Dermis microvascular lymphatic vessel endothelial cell (primary cell): ENCODE measurements at regions not wholly inside any gene's neighbourhood (a gene's known extent, or its start where the extent isn't known, plus 50 kb on each side); places are given as distances from the start of the nearest gene placed in this dataset.

Experiments
- DNase-seq, 2 donors: peaks; one replicate each; pipeline versions ENCODE4 v3.0.0 to v3.0.0-alpha.2; 2010; ENCODE audit warnings: low read depth in 2 of 2

- no peak for DNase-seq
These were observed 717.3 kb downstream of the XPNPEP1 start for GRCh38 chr10:109205929-109206585.

GRCh38 chr10:109203646-109204353 is 719.5 kb downstream of the XPNPEP1 start:
- no peak for DNase-seq

GRCh38 chr10:109202111-109202510 is 721.2 kb downstream of the XPNPEP1 start:
- DNase-seq = no peak

GRCh38 chr10:109200646-109201045 is 722.7 kb downstream of the XPNPEP1 start:
- DNase-seq = no peak

GRCh38 chr10:109191823-109192222 is 731.5 kb downstream of the XPNPEP1 start:
- DNase-seq = no peak

- no peak for DNase-seq
These were observed 732.0 kb downstream of the XPNPEP1 start for GRCh38 chr10:109191341-109191740.

GRCh38 chr10:109187677-109188076 is 735.6 kb downstream of the XPNPEP1 start:
- DNase-seq = no peak

GRCh38 chr10:109183366-109183765 is 739.9 kb downstream of the XPNPEP1 start:
- no peak for DNase-seq

- DNase-seq = no peak
These were observed 744.7 kb downstream of the XPNPEP1 start for GRCh38 chr10:109178591-109178990.

GRCh38 chr10:109174526-109174925 is 748.8 kb downstream of the XPNPEP1 start:
- DNase-seq = no peak

GRCh38 chr10:109173937-109174336 is 749.4 kb downstream of the XPNPEP1 start:
- DNase-seq = no peak

- DNase-seq = no peak
These were observed 750.2 kb downstream of the XPNPEP1 start for GRCh38 chr10:109173121-109173520.

- no peak for DNase-seq
These were observed 756.4 kb downstream of the XPNPEP1 start for GRCh38 chr10:109166935-109167334.

- no peak for DNase-seq
These were observed 764.0 kb downstream of the XPNPEP1 start for GRCh38 chr10:109159351-109159750.

- no peak for DNase-seq
These were observed 766.9 kb downstream of the XPNPEP1 start for GRCh38 chr10:109156396-109156795.

- no peak for DNase-seq
These were observed 773.5 kb downstream of the XPNPEP1 start for GRCh38 chr10:109149666-109150350.

GRCh38 chr10:109127363-109127762 is 795.9 kb downstream of the XPNPEP1 start:
- no peak for DNase-seq

GRCh38 chr10:109126541-109126940 is 796.8 kb downstream of the XPNPEP1 start:
- DNase-seq = no peak

- no peak for DNase-seq
These were observed 797.3 kb downstream of the XPNPEP1 start for GRCh38 chr10:109126016-109126415.

GRCh38 chr10:109115179-109115578 is 808.1 kb downstream of the XPNPEP1 start:
- no peak for DNase-seq

GRCh38 chr10:109114579-109114978 is 808.7 kb downstream of the XPNPEP1 start:
- no peak for DNase-seq

GRCh38 chr10:109106604-109107003 is 816.7 kb downstream of the XPNPEP1 start:
- no peak for DNase-seq

- DNase-seq = no peak
These were observed 817.6 kb downstream of the XPNPEP1 start for GRCh38 chr10:109105725-109106124.
